GM12878 (cell line): ENCODE measurements at regions not wholly inside any gene's neighbourhood (a gene's known extent, or its start where the extent isn't known, plus 50 kb on each side); places are given as distances from the start of the nearest gene placed in this dataset.

Source experiments
- ATAC-seq: fragments of 200-7000 bp; cut with Tn5 transposase; 3 replicates; pipeline ENCODE4 v1.9.1; 2020; ENCODE audit warnings: mild to moderate bottlenecking, moderate library complexity
- BruUV-seq: library from RNA; stranded (reverse); fragments of 400-500 nt; replicated peaks from 2 replicates; lab custom pipeline; 2021; lab: Mats Ljungman, UMichigan
- CTCF ChIA-PET: fragments of 300-600 bp; sonication (Branson Sonifier 250); formaldehyde crosslinking; extraction: SDS; loops from one replicate; lab custom pipeline; 2021; ENCODE audit warnings: inconsistent platforms; lab: Yijun Ruan, JAX
- POLR2A ChIA-PET: fragments of 350-600 bp; formaldehyde crosslinking; extraction: SDS; loops from one replicate; lab custom pipeline; 2021; ENCODE audit warnings: inconsistent platforms; lab: Charles Lee
- RAD21 ChIA-PET: fragments of 300-600 bp; sonication (Branson Sonifier 250); formaldehyde crosslinking; loops from one replicate; lab custom pipeline; 2023; ENCODE audit warnings: antibody characterized with exemption; ENCODE audit not compliant: unreplicated experiment; lab: Charles Lee
- SMC1A ChIA-PET: fragments of 300-600 bp; sonication (Branson Sonifier 250); formaldehyde crosslinking; loops from one replicate; lab custom pipeline; 2023; ENCODE audit not compliant: unreplicated experiment, uncharacterized antibody; lab: Charles Lee
- DNase-seq: peaks from one replicate; pipeline ENCODE4 v3.0.0-alpha.2; 2011; ENCODE audit warnings: low read depth, low spot score
- FAIRE-seq: peaks from 3 replicates; lab custom pipeline; 2011; peaks lifted over from hg19 to GRCh38; lab: Jason Lieb, UNC
- H2AFZ ChIP-seq: 2 replicates; pipeline ENCODE4 v1.6.0; 2011; ENCODE audit warnings: low read depth, low read length, control low read depth; ENCODE audit not compliant: control insufficient read depth
- H3K27ac ChIP-seq: 2 replicates; pipeline ENCODE4 v1.5.1; 2011; ENCODE audit warnings: control low read depth; ENCODE audit not compliant: control insufficient read depth, insufficient read depth
- H3K27me3 ChIP-seq, 2 experiments: replicated peaks in 1 of 2; 2 replicates each; pipeline versions ENCODE4 v1.6.0 to v1.6.1; 2011; ENCODE audit warnings: low read length in 1 of 2; ENCODE audit not compliant: control insufficient read depth in 2 of 2, insufficient read depth in 2 of 2
- H3K36me3 ChIP-seq, 2 experiments: 2 replicates each; pipeline ENCODE4 v1.5.1; 2011; ENCODE audit warnings: low read length in 1 of 2; ENCODE audit not compliant: control insufficient read depth in 2 of 2, insufficient read depth in 2 of 2
- H3K4me1 ChIP-seq: 2 replicates; pipeline ENCODE4 v1.6.1; 2011; ENCODE audit warnings: mild to moderate bottlenecking, low read length, moderate library complexity, mixed read lengths; ENCODE audit not compliant: control insufficient read depth, insufficient read depth
- H3K4me2 ChIP-seq: 2 replicates; pipeline ENCODE4 v1.6.0; 2011; ENCODE audit warnings: control low read depth; ENCODE audit not compliant: control insufficient read depth, insufficient read depth
- H3K4me3 ChIP-seq: fragments of 200-600 bp; sonication (generic); 2 replicates; pipeline ENCODE4 v1.5.1; 2016
- H3K79me2 ChIP-seq: 2 replicates; pipeline ENCODE4 v1.6.0; 2011; ENCODE audit warnings: low read length; ENCODE audit not compliant: control insufficient read depth, insufficient read depth
- H3K9ac ChIP-seq: 2 replicates; pipeline ENCODE4 v1.8.0; 2011; ENCODE audit warnings: low read length, control low read depth, mixed read lengths; ENCODE audit not compliant: control insufficient read depth, insufficient read depth
- H3K9me3 ChIP-seq: replicated peaks from 3 replicates; pipeline ENCODE4 v1.5.1; 2011; ENCODE audit warnings: mild to moderate bottlenecking, low read length; ENCODE audit not compliant: control insufficient read depth, insufficient read depth
- H4K20me1 ChIP-seq: 2 replicates; pipeline ENCODE4 v1.6.0; 2011; ENCODE audit not compliant: control insufficient read depth, insufficient read depth
- BMI1 ChIP-seq: fragments of 450-650 bp; IDR thresholded peaks from 2 replicates; pipeline ENCODE4 v1.6.1; 2016; ENCODE audit warnings: mild to moderate bottlenecking, moderate library complexity, borderline replicate concordance
- BRCA1 ChIP-seq: IDR thresholded peaks from 2 replicates; pipeline ENCODE4 v1.6.1; 2011; ENCODE audit warnings: low read depth, low read length, improper control_type of control experiment
- CEBPB ChIP-seq, 2 experiments: fragments of 150-350 bp in 1 of 2; IDR thresholded peaks; 2 replicates each; pipeline ENCODE4 v1.6.1; 2012 to 2014; ENCODE audit warnings: low read depth in 2 of 2, low read length in 2 of 2, borderline replicate concordance in 1 of 2, inconsistent platforms in 1 of 2
- DPF2 ChIP-seq: fragments of 450-650 bp; IDR thresholded peaks from 2 replicates; pipeline ENCODE4 v1.6.1; 2017; ENCODE audit warnings: mild to moderate bottlenecking
- EZH2 ChIP-seq: IDR thresholded peaks from 2 replicates; pipeline ENCODE4 v1.6.1; 2012; ENCODE audit warnings: low read depth, mild to moderate bottlenecking, control low read depth, inconsistent platforms, low read length, borderline replicate concordance; ENCODE audit not compliant: control insufficient read depth
- SRF ChIP-seq, 2 experiments: IDR thresholded peaks; 2 replicates each; pipeline ENCODE4 v1.6.1; 2011; ENCODE audit warnings: low read depth in 2 of 2, low read length in 2 of 2, mild to moderate bottlenecking in 1 of 2, moderate library complexity in 1 of 2
- TBL1XR1 ChIP-seq: IDR thresholded peaks from 2 replicates; pipeline ENCODE4 v1.6.1; 2012; ENCODE audit warnings: low read depth, low read length, improper control_type of control experiment
- ZBED1 ChIP-seq: IDR thresholded peaks from 2 replicates; pipeline ENCODE4 v1.6.1; 2016; ENCODE audit warnings: borderline replicate concordance
- ZNF384 ChIP-seq: IDR thresholded peaks from 2 replicates; pipeline ENCODE4 v1.6.1; 2012; ENCODE audit warnings: low read depth, mild to moderate bottlenecking, low read length, improper control_type of control experiment, borderline replicate concordance
- WGBS: methylation state at CpG from one replicate; pipeline ENCODE4 v1.1.6; 2016; ENCODE audit warnings: low lambda C conversion rate; ENCODE audit not compliant: insufficient replicate concordance, insufficient coverage; ENCODE audit errors: missing lambda C conversion rate; 5-methylcytosine and 5-hydroxymethylcytosine counted together
- in situ Hi-C: fragments of 300-500 bp; cut with MboI; formaldehyde crosslinking; loops from 9 replicates; pipeline ENCODE4 v1.14.3; 2018; ENCODE audit warnings: mixed read lengths
- intact Hi-C: fragments of 100-400 bp; cut with micrococcal nuclease; formaldehyde crosslinking; loops from one replicate; pipeline ENCODE4 v1.14.2; 2022; ENCODE audit not compliant: unreplicated experiment

DNA sequence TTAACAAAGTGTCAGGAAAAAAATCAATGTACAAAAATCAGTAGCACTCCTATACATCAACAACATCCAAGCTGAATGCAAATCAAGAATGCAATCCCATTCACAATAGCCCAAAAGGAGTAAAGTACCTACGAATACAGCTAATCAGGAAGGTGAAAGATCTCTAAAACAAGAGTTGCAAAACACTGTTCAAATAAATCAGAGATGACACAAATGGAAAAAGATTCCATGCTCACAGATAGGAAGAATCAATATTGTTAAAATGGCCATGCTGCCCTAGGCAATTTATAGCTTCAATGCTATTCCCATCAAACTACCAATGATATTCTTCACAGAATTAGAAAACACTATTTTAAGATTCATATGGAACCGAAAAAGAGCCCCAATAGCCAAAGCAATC is 223.7 kb upstream of the CD96 start:
- no peaks in the 10 kb centered on the region for H4K20me1 ChIP-seq
- SMC1A ChIA-PET: no interaction called here
- WGBS: 2% methylated on average over 2 of the region's 2 CpGs
- no peaks in the 10 kb centered on the region for H3K4me1 ChIP-seq
- no peak overlapping the region for H3K4me2 ChIP-seq
- CTCF ChIA-PET: no interaction called here
- no peak overlapping the region for H3K9ac ChIP-seq
- H3K79me2 ChIP-seq: no peaks in the 10 kb centered on the region
- H3K36me3 ChIP-seq: no peaks in the 10 kb centered on the region
- no peaks in the 10 kb centered on the region for H3K27me3 ChIP-seq
- H3K4me3 ChIP-seq: no peak overlapping the region
- H2AFZ ChIP-seq: no peak overlapping the region
- DNase-seq (no peak), ATAC-seq (no peak), FAIRE-seq (no peak)
- RAD21 ChIA-PET: no interaction called here
- TF ChIP-seq BMI1 (no peak), ZNF384 (no peak), EZH2 (no peak), SRF (IDR thresholded peaks at IDR 0.05; ENCODE audit: low read depth in 2 of 2, low read length in 2 of 2) (no peak), DPF2 (no peak), TBL1XR1 (no peak), CEBPB (IDR thresholded peaks at IDR 0.05; ENCODE audit: borderline replicate concordance in 1 of 2, low read depth in 2 of 2, low read length in 2 of 2) (no peak), ZBED1 (no peak)
- in situ Hi-C loops: no loop called here
- intact Hi-C loops: no loop called here
- no peak overlapping the region for H3K27ac ChIP-seq
- POLR2A ChIA-PET: no interaction called here
- no peaks in the 10 kb centered on the region for H3K9me3 ChIP-seq
- no TSS peak for BruUV-seq

DNA sequence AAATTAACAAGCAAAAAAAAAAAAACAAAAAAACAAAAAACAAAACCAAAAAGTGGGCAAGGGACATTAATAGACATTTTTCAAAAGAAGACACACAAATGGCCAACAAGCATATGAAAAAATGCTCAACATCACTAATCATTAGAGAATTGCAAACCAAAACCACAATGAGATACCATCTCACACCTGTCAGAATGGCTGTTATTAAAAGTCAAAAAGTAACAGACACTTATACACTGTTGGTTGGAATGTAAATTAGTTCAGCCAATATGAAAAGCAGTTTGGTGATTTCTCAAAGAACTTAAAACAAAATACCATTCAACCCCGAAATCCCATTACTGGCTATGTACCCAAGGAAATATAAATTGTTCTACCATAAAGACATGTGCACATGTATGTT is 222.4 kb upstream of the CD96 start:
- ChIA-PET SMC1A (no interaction called here), RAD21 (no interaction called here), CTCF (interaction anchor here (0.6 kb wide), 1 partner anchor 18 kb away, joined by 3 read pairs; no protein-coding TSS in a partner anchor), POLR2A (no interaction called here)
- no peak overlapping the region for H2AFZ ChIP-seq
- no peaks in the 10 kb centered on the region for H3K79me2 ChIP-seq
- no peak overlapping the region for H3K9ac ChIP-seq
- H3K9me3 ChIP-seq: no peaks in the 10 kb centered on the region
- no peak for FAIRE-seq
- no peak overlapping the region for H3K4me2 ChIP-seq
- H3K4me1 ChIP-seq: no peaks in the 10 kb centered on the region
- no peak overlapping the region for H3K4me3 ChIP-seq
- no peaks in the 10 kb centered on the region for H4K20me1 ChIP-seq
- no peaks in the 10 kb centered on the region for H3K27me3 ChIP-seq
- TF ChIP-seq TBL1XR1 (no peak), EZH2 (no peak), BRCA1 (no peak)
- no peak for DNase-seq
- ATAC-seq: no peak
- no peaks in the 10 kb centered on the region for H3K36me3 ChIP-seq
- H3K27ac ChIP-seq: no peak overlapping the region
- no TSS peak for BruUV-seq
- in situ Hi-C loops: no loop called here
- WGBS: 6% methylated on average over 1 of the region's 1 CpG
- intact Hi-C loops: no loop called here
